ENCODE measurements at regions not wholly inside any gene's neighbourhood (a gene's known extent, or its start where the extent isn't known, plus 50 kb on each side); places are given as distances from the start of the nearest gene placed in this dataset.

DNA sequence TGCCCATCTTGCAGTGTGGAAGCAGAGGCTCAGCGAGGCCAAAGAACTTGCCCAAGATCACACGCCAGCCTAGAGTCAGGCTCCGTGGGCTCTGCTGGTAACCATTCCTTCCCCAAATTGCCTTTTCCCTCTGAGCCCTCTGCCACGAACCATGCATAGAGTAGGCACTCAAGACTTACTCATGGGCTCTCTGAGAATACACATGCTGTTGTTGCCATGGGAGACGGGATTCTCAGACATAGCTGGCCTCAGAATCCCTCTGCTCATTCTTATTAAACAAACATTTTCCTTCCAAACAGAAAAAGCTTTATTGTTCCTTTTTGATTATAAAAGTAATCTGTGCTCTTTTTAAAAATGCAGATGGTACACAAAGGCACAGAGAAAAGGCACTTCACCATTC lies 52.5 kb upstream of the WSCD2 start:
- H3K4me3 ChIP-seq (ENCODE audit: low read depth, low read length), result no peak overlapping the region
- DNase-seq (ENCODE audit: low read depth), result no peak
- no peak for TF ChIP-seq CTCF (IDR thresholded peaks at IDR 0.05; ENCODE audit: insufficient read depth, low read depth, low read length, missing control alignments)

DNA sequence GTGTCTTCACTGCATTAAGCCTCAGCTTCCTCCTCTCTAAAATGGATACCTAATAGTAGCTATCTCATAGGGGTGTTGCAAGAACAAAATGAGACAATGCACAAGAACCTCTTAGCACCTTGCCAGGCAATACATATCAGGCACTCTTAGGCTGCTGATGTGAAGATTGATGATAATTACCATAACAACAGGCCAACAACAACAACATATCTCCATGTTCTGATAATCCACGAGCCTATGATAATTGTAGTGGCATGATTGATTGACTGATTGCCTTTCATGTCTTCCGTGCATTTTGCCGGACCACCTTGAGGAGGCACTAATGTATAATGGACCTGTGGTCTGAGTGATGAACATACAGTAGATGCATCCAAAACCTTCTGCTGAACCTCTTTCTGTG lies 50.7 kb upstream of the WSCD2 start:
- DNase-seq (ENCODE audit: low read depth), result no peak
- TF ChIP-seq CTCF (IDR thresholded peaks at IDR 0.05; ENCODE audit: insufficient read depth, low read depth, low read length, missing control alignments), result no peak
- H3K4me3 ChIP-seq (ENCODE audit: low read depth, low read length), result no peak overlapping the region
